Astrocyte (in vitro differentiated cells and primary cell): ENCODE measurements at regions not wholly inside any gene's neighbourhood (a gene's known extent, or its start where the extent isn't known, plus 50 kb on each side); places are given as distances from the start of the nearest gene placed in this dataset.
A peak's percentile ranks its signal among the peaks of the same experiment; 100 is the strongest.
"Not testable (repeated sequence)": the region's sequence is repeated elsewhere in the genome, so short reads cannot be mapped to it uniquely, and the experiment has no call there.

Experiments used
- DNase-seq: peaks from one replicate; pipeline ENCODE4 v3.0.0-alpha.2; 2010; ENCODE audit warnings: low read depth
- FAIRE-seq: peaks from 2 replicates; lab custom pipeline; 2011; peaks lifted over from hg19 to GRCh38; lab: Jason Lieb, UNC
- H2AFZ ChIP-seq: 2 replicates; pipeline ENCODE4 v1.6.0; 2012; ENCODE audit warnings: low read depth, low read length, inconsistent platforms
- H3K27ac ChIP-seq: 2 replicates; pipeline ENCODE4 v1.5.1; 2011; ENCODE audit warnings: low read depth, low read length, inconsistent platforms
- H3K27me3 ChIP-seq: 2 replicates; pipeline ENCODE4 v1.6.0; 2011; ENCODE audit warnings: low read length, inconsistent platforms; ENCODE audit not compliant: insufficient read depth
- H3K36me3 ChIP-seq: 2 replicates; pipeline ENCODE4 v1.5.1; 2011; ENCODE audit warnings: low read length, inconsistent platforms; ENCODE audit not compliant: insufficient read depth
- H3K4me1 ChIP-seq: 2 replicates; pipeline ENCODE4 v1.5.1; 2011; ENCODE audit warnings: low read length, inconsistent platforms; ENCODE audit not compliant: insufficient read depth
- H3K4me2 ChIP-seq: 2 replicates; pipeline ENCODE4 v1.6.0; 2012; ENCODE audit warnings: low read length, inconsistent platforms
- H3K4me3 ChIP-seq: 2 replicates; pipeline ENCODE4 v1.5.1; 2011; ENCODE audit warnings: low read depth, mild to moderate bottlenecking, low read length, inconsistent platforms; ENCODE audit not compliant: insufficient read depth
- H3K79me2 ChIP-seq: 2 replicates; pipeline ENCODE4 v1.6.0; 2012; ENCODE audit warnings: mild to moderate bottlenecking, low read length, inconsistent platforms; ENCODE audit not compliant: insufficient read depth
- H3K9ac ChIP-seq: 2 replicates; pipeline ENCODE4 v1.6.0; 2012; ENCODE audit warnings: mild to moderate bottlenecking, low read length, inconsistent platforms
- H3K9me3 ChIP-seq: 2 replicates; pipeline ENCODE4 v1.5.1; 2012; ENCODE audit warnings: low read depth, mild to moderate bottlenecking, low read length, inconsistent platforms; ENCODE audit not compliant: insufficient read depth
- H4K20me1 ChIP-seq: 2 replicates; pipeline ENCODE4 v1.6.0; 2012; ENCODE audit warnings: low read length, inconsistent platforms; ENCODE audit not compliant: insufficient read depth
- H3K27ac Mint-ChIP-seq: one replicate; pipeline ENCODE4 v1.8.0; 2021; ENCODE audit warnings: mild to moderate bottlenecking, mixed read lengths; ENCODE audit not compliant: unreplicated experiment
- H3K27me3 Mint-ChIP-seq: one replicate; pipeline ENCODE4 v1.8.0; 2021; ENCODE audit warnings: low read depth, mixed read lengths; ENCODE audit not compliant: unreplicated experiment
- H3K36me3 Mint-ChIP-seq: one replicate; pipeline ENCODE4 v1.8.0; 2021; ENCODE audit warnings: low read depth, mixed read lengths; ENCODE audit not compliant: unreplicated experiment
- H3K4me1 Mint-ChIP-seq: one replicate; pipeline ENCODE4 v1.8.0; 2021; ENCODE audit warnings: low read depth, mixed read lengths; ENCODE audit not compliant: unreplicated experiment
- H3K4me3 Mint-ChIP-seq: one replicate; pipeline ENCODE4 v1.8.0; 2021; ENCODE audit warnings: mild to moderate bottlenecking, moderate library complexity, mixed read lengths; ENCODE audit not compliant: unreplicated experiment
- H3K9me3 Mint-ChIP-seq: one replicate; pipeline ENCODE4 v1.8.0; 2021; ENCODE audit warnings: mild to moderate bottlenecking, mixed read lengths; ENCODE audit not compliant: unreplicated experiment
- EZH2 ChIP-seq: IDR thresholded peaks from 2 replicates; pipeline ENCODE4 v1.6.1; 2012; ENCODE audit warnings: mild to moderate bottlenecking, low read length, inconsistent platforms; ENCODE audit not compliant: insufficient read depth
- TF ChIP-seq, protein P1 (sequence below): IDR thresholded peaks from 2 replicates; pipeline ENCODE4 v1.5.1; 2011; ENCODE audit warnings: low read depth, mild to moderate bottlenecking, inconsistent platforms, low read length, moderate library complexity; ENCODE audit not compliant: insufficient read depth

DNA sequence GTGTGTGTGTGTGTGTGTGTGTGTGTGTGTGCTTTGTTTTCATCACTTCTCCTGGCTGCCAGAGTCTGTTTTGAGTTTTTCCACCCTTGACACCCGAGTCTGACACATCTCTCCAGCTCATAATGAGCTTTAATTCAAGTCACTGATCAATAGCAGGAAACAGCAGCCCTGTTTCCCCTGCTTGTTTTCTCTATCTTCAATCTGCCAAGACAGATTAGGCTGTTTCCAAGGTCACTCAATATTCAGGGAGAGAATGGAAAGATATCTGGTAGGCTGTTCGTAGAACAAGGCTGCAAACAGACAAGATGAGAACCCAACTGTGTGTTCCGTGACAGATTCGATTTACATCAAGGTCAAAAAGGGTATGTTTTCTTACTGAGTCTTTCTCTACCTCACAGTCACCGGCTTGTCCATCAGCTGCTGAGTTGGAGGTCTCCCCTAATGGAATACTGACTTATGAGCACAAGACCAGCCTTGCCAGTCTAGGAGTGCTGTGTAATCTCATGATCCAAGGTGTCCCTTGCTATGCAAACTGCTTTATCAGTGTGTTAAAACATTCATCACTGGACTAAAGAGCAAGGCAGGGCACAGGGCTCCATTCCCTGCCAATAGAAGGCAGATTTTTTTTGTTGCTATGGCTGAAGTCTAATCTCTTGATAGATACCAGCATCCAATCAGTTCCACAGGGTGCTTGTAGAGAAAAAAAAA lies 187.9 kb upstream of the LMCD1 start:
- peaks cover 1% of the 10 kb centered on the region for H3K9me3 Mint-ChIP-seq
- H3K36me3 Mint-ChIP-seq: no peaks in the 10 kb centered on the region
- H3K36me3 ChIP-seq: no peaks in the 10 kb centered on the region
- DNase-seq (no peak), FAIRE-seq (no peak)
- peaks cover 10% of the 10 kb centered on the region for H3K4me1 Mint-ChIP-seq
- H3K27ac Mint-ChIP-seq: no peak overlapping the region
- no peak overlapping the region for H2AFZ ChIP-seq
- H3K79me2 ChIP-seq: no peaks in the 10 kb centered on the region
- no peaks in the 10 kb centered on the region for H3K9me3 ChIP-seq
- no peak overlapping the region for H3K4me3 Mint-ChIP-seq
- H3K27me3 Mint-ChIP-seq: no peaks in the 10 kb centered on the region
- no peaks in the 10 kb centered on the region for H4K20me1 ChIP-seq
- H3K4me3 ChIP-seq: no peak overlapping the region
- TF ChIP-seq, protein P1, sequence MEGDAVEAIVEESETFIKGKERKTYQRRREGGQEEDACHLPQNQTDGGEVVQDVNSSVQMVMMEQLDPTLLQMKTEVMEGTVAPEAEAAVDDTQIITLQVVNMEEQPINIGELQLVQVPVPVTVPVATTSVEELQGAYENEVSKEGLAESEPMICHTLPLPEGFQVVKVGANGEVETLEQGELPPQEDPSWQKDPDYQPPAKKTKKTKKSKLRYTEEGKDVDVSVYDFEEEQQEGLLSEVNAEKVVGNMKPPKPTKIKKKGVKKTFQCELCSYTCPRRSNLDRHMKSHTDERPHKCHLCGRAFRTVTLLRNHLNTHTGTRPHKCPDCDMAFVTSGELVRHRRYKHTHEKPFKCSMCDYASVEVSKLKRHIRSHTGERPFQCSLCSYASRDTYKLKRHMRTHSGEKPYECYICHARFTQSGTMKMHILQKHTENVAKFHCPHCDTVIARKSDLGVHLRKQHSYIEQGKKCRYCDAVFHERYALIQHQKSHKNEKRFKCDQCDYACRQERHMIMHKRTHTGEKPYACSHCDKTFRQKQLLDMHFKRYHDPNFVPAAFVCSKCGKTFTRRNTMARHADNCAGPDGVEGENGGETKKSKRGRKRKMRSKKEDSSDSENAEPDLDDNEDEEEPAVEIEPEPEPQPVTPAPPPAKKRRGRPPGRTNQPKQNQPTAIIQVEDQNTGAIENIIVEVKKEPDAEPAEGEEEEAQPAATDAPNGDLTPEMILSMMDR: no peak
- TF ChIP-seq EZH2: no peak
- no peaks in the 10 kb centered on the region for H3K27me3 ChIP-seq
- no peak overlapping the region for H3K27ac ChIP-seq
- no peak overlapping the region for H3K9ac ChIP-seq
- H3K4me1 ChIP-seq: peaks cover 1% of the 10 kb centered on the region
- no peak overlapping the region for H3K4me2 ChIP-seq

DNA sequence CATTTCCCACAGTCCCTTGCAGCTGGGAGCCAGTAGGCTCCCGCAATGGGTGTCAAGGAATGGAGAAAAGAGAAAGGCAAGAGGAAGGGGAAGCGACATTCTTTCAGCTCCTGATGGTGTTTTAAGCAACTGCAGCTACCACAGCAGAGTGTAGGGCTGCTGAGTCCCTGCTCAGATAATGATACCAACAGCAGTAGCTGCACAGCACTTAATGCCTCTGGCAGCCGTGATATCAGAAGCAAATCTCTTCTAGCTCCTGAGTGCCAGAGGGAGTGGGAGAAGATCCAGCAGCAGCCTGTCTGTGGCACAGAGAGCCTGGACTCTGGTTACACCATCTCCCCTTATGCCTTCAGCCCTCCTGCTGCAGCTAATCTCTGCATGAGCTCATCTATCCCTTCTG lies 186.1 kb upstream of the LMCD1 start:
- H3K4me3 ChIP-seq, H3K4me2 ChIP-seq, H3K4me1 Mint-ChIP-seq, H3K9me3 ChIP-seq, H3K27me3 Mint-ChIP-seq, H3K9ac ChIP-seq, H3K9me3 Mint-ChIP-seq, FAIRE-seq, H3K4me3 Mint-ChIP-seq, H3K27me3 ChIP-seq, H3K79me2 ChIP-seq, H2AFZ ChIP-seq, H3K27ac ChIP-seq, DNase-seq, H3K36me3 Mint-ChIP-seq, H3K36me3 ChIP-seq, H4K20me1 ChIP-seq, H3K27ac Mint-ChIP-seq: not testable (repeated sequence)
- peaks cover 17% of the 10 kb centered on the region for H3K4me1 ChIP-seq

DNA sequence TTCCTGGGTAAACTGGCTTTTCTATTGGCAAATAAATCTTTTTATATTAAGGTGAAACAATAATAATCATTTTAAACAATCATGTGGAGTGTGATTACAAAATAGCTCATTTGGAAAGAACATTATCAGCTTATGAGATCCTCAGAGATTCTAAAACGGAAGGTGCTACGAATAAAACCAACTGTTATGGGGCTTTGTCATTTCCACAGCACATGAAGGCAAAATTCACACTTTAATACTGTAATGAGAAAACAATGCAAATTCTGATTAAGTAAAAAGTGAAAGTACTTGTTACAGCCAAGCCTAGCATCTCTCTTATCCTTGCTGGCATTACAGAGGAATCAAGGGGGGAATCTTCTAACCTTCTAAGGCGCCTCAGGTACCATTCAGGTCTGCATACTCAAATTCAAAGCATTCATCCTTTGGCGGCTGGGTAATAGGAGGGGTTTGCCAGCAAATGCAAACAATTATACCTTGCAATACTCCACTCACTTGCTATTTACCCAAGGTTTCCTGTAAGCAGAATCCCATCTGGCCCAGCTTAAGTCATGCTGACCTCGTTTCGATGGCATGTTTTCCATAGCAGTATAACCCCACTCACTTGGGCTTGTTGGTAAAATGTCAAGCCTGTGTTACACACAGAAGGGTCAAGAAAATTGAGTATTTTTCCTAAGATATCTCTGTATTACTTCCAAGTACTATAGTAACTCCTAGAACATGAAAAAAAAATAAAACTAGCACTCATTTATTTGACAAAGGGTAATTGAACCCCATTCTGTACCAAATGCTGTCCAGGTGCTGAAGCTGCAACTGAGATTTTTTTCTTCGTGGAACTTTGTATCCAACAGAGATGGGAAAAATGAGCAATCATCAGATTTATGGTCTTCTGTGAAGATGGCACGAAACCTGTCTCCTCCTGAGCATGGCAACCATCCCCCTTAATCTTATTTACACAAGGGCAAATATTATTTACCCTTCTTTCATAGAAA lies 183.7 kb upstream of the LMCD1 start:
- H3K27ac Mint-ChIP-seq: peak overlapping the region; percentile 51

More for the DNA sequence above, 183.7 kb upstream of the LMCD1 start:
- DNase-seq: peak; percentile 27
- Histone ChIP-seq H3K36me3 (no peaks in the 10 kb centered on the region), H3K79me2 (no peaks in the 10 kb centered on the region), H3K27me3 (no peaks in the 10 kb centered on the region), H3K4me1 (peaks cover 17% of the 10 kb centered on the region), H3K9me3 (no peaks in the 10 kb centered on the region), H4K20me1 (no peaks in the 10 kb centered on the region), H3K4me3 (no peak overlapping the region), H2AFZ (no peak overlapping the region), H3K9ac (no peak overlapping the region), H3K27ac (no peak overlapping the region), H3K4me2 (peak overlapping the region; percentile 22)
- peaks cover 1% of the 10 kb centered on the region for H3K9me3 Mint-ChIP-seq
- no peak for TF ChIP-seq EZH2
- TF ChIP-seq, protein P1: no peak
- no peaks in the 10 kb centered on the region for H3K36me3 Mint-ChIP-seq
- peak; percentile 41 for FAIRE-seq
- no peaks in the 10 kb centered on the region for H3K27me3 Mint-ChIP-seq
- H3K4me1 Mint-ChIP-seq: peaks cover 6% of the 10 kb centered on the region
- no peak overlapping the region for H3K4me3 Mint-ChIP-seq
